KMS-11 (cell line): ENCODE measurements at regions not wholly inside any gene's neighbourhood (a gene's known extent, or its start where the extent isn't known, plus 50 kb on each side); places are given as distances from the start of the nearest gene placed in this dataset.

Experiments
- H2AFZ ChIP-seq: fragments of 200-600 bp; sonication (generic); 2 replicates; pipeline ENCODE4 v1.6.1; 2016; ENCODE audit warnings: antibody characterized with exemption, mixed run types, low read depth
- H3K27ac ChIP-seq: fragments of 200-600 bp; sonication (generic); 2 replicates; pipeline ENCODE4 v1.6.1; 2016; ENCODE audit warnings: mild to moderate bottlenecking, mixed run types
- H3K27me3 ChIP-seq: fragments of 200-600 bp; sonication (generic); 2 replicates; pipeline ENCODE4 v1.6.1; 2017; ENCODE audit warnings: mild to moderate bottlenecking, low read depth, mixed run types, moderate library complexity; ENCODE audit not compliant: insufficient read depth
- H3K36me3 ChIP-seq: fragments of 200-600 bp; sonication (generic); 2 replicates; pipeline ENCODE4 v1.6.1; 2017; ENCODE audit warnings: mild to moderate bottlenecking, mixed run types; ENCODE audit not compliant: insufficient read depth
- H3K4me1 ChIP-seq: fragments of 200-600 bp; sonication (generic); 2 replicates; pipeline ENCODE4 v1.6.1; 2016; ENCODE audit warnings: mild to moderate bottlenecking, low read depth, mixed run types; ENCODE audit not compliant: poor library complexity, severe bottlenecking
- H3K4me2 ChIP-seq: fragments of 200-600 bp; sonication (generic); 2 replicates; pipeline ENCODE4 v1.7.0; 2016; ENCODE audit warnings: mild to moderate bottlenecking, mixed run types
- H3K4me3 ChIP-seq: fragments of 200-600 bp; sonication (generic); IDR thresholded peaks from 2 replicates; pipeline ENCODE4 v1.6.1; 2017; ENCODE audit warnings: low read depth, low read length, mixed read lengths; ENCODE audit not compliant: insufficient read depth
- H3K79me2 ChIP-seq: fragments of 200-600 bp; sonication (generic); 2 replicates; pipeline ENCODE4 v1.6.1; 2016; ENCODE audit warnings: low read depth, mixed run types; ENCODE audit not compliant: insufficient read depth
- H3K9ac ChIP-seq: fragments of 200-600 bp; sonication (generic); 2 replicates; pipeline ENCODE4 v1.6.1; 2016; ENCODE audit warnings: mild to moderate bottlenecking, mixed run types
- H4K20me1 ChIP-seq: fragments of 200-600 bp; sonication (generic); 2 replicates; pipeline ENCODE4 v1.6.1; 2016; ENCODE audit warnings: mild to moderate bottlenecking, mixed run types; ENCODE audit not compliant: insufficient read depth
- CTCF ChIP-seq: fragments of 200-600 bp; sonication (generic); conservative IDR thresholded peaks from 2 replicates; pipeline ENCODE4 v1.6.1; 2017; ENCODE audit warnings: low read depth, mild to moderate bottlenecking, antibody characterized with exemption, low read length, moderate library complexity, mixed read lengths

- no peak overlapping the region for H2AFZ ChIP-seq
- no peak overlapping the region for H3K27ac ChIP-seq
- H3K4me3 ChIP-seq: no peak overlapping the region
- no peaks in the 10 kb centered on the region for H3K36me3 ChIP-seq
- H3K4me1 ChIP-seq: no peaks in the 10 kb centered on the region
- no peak overlapping the region for H3K4me2 ChIP-seq
- H3K27me3 ChIP-seq: no peaks in the 10 kb centered on the region
- TF ChIP-seq CTCF: no peak
- no peaks in the 10 kb centered on the region for H4K20me1 ChIP-seq
- H3K9ac ChIP-seq: no peak overlapping the region
- no peaks in the 10 kb centered on the region for H3K79me2 ChIP-seq
These were observed 268.3 kb upstream of the MTPN start for GRCh38 chr7:136245327-136246004.

- no peaks in the 10 kb centered on the region for H3K27me3 ChIP-seq
- H2AFZ ChIP-seq: no peak overlapping the region
- no peak overlapping the region for H3K4me3 ChIP-seq
- no peaks in the 10 kb centered on the region for H3K36me3 ChIP-seq
- no peaks in the 10 kb centered on the region for H4K20me1 ChIP-seq
- no peaks in the 10 kb centered on the region for H3K4me1 ChIP-seq
- H3K9ac ChIP-seq: no peak overlapping the region
- TF ChIP-seq CTCF: no peak
- H3K4me2 ChIP-seq: no peak overlapping the region
- H3K27ac ChIP-seq: no peak overlapping the region
- no peaks in the 10 kb centered on the region for H3K79me2 ChIP-seq
These were observed 256.9 kb upstream of the MTPN start for GRCh38 chr7:136234040-136234439.

- no peaks in the 10 kb centered on the region for H4K20me1 ChIP-seq
- H3K9ac ChIP-seq: no peak overlapping the region
- H3K4me3 ChIP-seq: no peak overlapping the region
- no peak for TF ChIP-seq CTCF
- no peak overlapping the region for H2AFZ ChIP-seq
- no peak overlapping the region for H3K27ac ChIP-seq
- no peak overlapping the region for H3K4me2 ChIP-seq
- H3K27me3 ChIP-seq: no peaks in the 10 kb centered on the region
- H3K36me3 ChIP-seq: no peaks in the 10 kb centered on the region
- no peaks in the 10 kb centered on the region for H3K79me2 ChIP-seq
- H3K4me1 ChIP-seq: no peaks in the 10 kb centered on the region
These were observed 253.1 kb upstream of the MTPN start for GRCh38 chr7:136230210-136230609.

GRCh38 chr7:136229790-136230189 is 252.6 kb upstream of the MTPN start:
- Histone ChIP-seq H3K27me3 (no peaks in the 10 kb centered on the region), H2AFZ (no peak overlapping the region), H3K9ac (no peak overlapping the region), H3K4me3 (no peak overlapping the region), H3K36me3 (no peaks in the 10 kb centered on the region), H3K4me1 (no peaks in the 10 kb centered on the region), H3K4me2 (no peak overlapping the region), H3K79me2 (no peaks in the 10 kb centered on the region), H3K27ac (no peak overlapping the region), H4K20me1 (no peaks in the 10 kb centered on the region)
- no peak for TF ChIP-seq CTCF
